HG03135 (cell line): ENCODE measurements at regions not wholly inside any gene's neighbourhood (a gene's known extent, or its start where the extent isn't known, plus 50 kb on each side); places are given as distances from the start of the nearest gene placed in this dataset.
"Not testable (repeated sequence)": the region's sequence is repeated elsewhere in the genome, so short reads cannot be mapped to it uniquely, and the experiment has no call there.

Experiments
- ATAC-seq: cut with Tn5 transposase; IDR thresholded peaks from one replicate; pipeline ENCODE4 v1.9.1; 2021; ENCODE audit warnings: mild to moderate bottlenecking, moderate library complexity; ENCODE audit not compliant: unreplicated experiment

DNA sequence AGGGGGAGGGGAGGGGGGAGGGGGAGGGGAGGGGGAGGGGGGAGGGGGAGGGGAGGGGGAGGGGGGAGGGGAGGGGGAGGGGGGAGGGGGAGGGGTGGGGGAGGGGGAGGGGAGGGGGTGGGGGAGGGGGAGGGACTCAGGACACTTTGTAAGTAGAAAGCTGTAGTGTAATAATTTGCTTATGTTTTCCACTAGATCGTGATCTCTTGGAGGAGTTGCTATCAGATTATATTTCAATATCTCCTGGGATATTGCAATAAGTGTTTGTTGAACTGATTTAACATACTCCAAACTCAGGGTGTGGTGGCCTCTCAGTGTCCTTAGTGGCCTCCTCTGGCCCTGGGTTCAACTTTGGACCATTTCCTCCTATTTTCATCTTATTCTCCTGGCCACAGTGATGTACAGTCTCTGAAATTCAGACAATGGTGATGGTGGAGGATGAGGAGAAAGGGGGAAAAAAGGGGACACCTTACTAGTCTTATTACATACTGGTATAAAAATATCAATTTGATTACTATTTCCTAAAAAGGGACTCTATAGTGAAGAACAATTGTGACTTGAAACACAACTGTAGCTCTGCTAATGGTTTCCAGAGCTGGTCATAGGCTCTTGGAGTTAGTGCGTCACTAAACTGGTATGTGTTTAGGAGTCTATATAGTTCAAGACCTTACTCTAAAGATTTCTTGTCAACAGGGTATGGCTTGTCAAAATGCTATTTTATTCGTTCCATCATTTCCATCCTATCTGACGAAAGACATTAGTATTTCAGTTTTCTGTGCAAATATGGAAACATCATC, 89.6 kb downstream of the DDX1 start:
- no peak for ATAC-seq

DNA sequence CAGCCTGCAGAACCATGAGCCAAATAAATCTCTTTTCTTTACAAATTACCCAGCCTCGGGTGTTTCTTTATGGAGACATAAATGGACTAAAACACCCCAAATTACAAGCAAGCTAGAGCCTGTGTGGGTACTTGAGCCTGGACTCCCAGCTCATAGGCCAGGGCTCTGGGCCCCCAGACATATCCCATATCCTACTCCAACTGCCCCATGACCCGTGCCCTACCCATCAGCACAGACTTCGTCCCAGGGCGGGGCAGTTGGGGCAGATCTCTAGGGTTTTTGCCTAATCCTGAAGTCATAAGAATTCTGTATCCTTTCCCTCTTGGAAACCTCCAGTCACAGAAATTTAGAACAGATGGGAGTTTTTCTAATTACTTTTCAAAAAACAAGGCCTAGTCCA, 90.7 kb downstream of the DDX1 start:
- ATAC-seq: no peak

DNA sequence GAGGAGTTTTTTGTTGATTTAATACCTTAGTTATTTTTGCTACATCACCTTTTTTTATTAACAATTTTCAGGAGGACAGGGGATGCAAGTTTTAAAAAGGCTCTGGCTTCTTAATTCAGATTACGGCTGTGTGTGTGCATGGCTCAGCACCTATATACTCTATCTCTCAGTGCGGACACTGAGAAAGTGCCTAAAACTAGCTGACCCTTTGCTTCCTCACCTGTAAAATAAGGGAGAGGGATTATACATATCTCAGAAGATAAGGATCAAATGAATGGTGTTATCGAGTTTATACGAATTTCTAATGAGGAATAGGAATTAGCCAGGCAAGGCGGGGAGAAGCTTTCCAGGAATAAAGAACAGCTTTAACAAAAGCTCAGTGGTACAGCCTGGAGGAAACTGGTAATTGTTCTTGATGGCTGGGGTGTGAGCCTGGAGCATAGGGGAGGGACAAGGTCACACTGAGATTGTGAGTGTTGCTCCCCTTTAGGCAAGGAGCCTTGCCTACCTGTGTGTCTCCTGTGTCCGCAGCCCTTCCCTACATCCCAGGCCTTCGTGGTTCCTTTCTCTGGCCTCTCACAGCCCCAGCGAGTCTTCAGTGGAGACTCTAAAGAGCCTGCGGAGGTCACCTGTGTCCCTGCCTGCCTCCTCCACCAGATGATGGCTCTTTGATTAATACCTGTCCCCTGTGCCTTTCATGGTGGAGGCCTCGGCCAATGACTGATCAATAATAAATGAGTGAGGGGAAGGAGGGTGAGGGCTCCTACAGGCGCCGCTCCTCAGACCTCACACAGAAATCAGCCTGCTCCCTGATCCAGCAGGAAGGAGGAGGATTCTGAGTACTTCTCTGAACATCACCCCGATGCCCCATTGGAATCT, 92.7 kb downstream of the DDX1 start:
- no peak for ATAC-seq

DNA sequence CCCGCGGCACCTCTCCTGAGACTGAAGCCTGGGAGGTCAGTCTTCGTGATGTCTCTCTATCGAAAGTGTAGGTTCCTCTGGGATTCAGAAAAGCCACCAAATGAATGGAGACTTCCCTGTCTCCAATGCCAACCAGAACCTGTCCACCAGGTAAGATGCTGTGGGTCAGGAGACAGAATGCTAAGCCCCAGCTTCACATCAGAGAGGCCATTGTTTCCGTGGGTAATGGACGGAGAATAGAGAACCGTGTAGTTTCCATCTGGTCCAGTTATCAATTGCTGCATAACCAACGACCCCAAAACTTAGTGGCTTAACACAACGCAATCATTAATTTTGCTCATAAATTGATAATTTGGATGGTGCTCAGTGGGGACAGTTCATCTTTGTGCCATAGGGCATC, 93.5 kb downstream of the DDX1 start:
- ATAC-seq: no peak

DNA sequence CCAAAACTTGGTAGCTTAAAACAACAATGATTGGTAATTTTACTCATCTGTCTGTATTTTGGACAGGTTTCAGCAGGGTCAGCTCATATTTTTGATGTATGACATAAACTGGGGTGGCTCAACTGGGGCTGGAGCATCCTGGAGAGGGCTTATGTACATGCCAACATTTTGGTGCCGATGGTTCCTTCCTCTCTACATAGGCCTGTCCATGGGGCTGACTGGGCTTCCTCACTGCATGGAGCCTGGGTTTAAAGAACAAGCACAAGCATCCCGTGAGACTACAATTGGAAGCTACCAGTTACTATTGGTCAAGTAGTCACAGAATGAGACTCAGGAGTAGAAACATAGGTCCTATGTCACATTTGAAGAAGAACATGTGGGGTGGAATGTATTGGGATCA, 95.0 kb downstream of the DDX1 start:
- ATAC-seq: no peak

DNA sequence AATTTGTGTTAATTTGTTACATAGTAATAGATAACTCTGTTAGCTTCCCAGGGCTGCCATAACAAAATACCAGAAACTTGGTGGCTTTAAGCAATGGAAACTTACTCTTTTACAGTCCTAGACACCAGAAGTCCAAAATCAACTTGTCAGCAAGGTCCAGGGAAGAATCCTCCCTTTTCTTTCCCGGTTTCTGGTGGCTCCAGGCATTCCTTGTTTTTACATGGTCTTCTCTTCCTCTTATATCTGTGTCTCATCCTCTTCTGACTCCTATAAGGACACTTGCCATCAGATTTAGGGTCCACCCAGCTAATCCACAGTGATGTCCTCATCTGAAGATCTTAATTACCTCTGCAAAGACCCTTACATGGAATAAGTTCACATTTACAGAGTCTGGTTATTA, 95.6 kb downstream of the DDX1 start:
- ATAC-seq: no peak

DNA sequence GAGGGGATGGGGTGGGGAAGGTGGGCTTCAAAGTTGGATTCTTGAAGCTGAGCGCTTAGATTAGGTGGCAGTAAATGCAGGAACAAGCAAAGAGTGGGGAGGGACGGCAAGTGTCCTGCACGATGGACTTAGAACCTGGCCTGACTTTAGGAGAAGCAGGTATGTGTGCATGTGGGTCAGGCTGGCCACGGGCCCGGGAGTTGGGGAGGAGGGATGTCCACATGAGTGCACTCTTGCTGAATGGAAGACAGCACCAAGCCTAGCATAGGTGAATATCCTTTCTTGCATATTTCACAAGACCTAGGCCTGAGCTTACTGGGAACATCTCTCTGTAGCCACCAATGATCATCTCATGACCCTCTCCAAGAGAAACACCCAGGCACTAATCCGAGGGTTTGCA, 96.1 kb downstream of the DDX1 start:
- no peak for ATAC-seq

DNA sequence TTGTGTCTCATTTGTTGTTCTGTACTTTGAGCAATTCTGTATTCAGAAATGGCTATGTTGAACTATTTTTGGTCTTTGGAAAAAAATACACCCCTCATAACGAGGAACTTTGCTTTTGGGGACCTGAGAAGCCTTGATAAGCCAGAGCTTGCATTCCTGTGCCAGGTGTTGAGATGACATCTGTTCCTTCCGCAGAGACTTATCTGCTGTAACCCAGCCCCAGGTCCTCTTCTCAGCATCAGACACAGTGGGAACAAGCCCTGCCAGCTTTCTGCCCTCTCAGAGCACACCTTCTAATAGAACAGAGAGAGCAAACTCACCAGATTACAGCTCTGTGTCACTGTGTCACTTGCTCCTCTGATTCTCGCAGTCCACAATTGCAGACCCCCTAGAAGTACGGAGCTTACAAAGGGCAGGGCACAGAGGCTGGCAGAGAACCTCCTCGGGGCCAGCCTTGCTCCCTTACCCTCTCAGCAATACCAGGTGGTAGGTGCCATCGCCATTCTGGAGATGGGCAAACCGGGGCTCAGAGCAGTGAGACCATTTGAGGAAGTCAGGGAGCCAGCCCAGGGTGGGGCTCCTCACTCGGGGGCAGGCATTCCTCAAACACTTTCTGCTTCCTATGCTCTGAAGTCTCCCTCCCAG, 97.4 kb downstream of the DDX1 start:
- no peak for ATAC-seq

DNA sequence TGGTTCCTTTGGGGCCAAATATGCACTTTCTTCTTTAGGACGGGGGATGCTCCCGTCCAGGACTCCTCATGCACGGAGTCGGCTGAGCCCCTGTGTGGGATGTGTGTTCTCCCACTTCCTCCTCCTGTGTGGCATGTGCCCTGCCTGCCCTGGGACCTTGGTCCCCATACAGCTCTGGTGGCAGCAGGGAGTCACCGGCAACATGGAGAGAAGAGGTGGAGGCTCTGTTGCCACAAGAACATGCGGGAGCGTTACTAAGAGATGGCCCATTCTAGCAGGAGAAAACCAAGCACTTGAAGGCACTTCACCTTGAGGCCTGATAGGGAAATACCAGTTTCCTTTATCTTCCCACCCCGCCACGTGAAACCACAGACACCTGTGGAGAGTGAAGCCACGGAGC, 98.0 kb downstream of the DDX1 start:
- no peak for ATAC-seq

DNA sequence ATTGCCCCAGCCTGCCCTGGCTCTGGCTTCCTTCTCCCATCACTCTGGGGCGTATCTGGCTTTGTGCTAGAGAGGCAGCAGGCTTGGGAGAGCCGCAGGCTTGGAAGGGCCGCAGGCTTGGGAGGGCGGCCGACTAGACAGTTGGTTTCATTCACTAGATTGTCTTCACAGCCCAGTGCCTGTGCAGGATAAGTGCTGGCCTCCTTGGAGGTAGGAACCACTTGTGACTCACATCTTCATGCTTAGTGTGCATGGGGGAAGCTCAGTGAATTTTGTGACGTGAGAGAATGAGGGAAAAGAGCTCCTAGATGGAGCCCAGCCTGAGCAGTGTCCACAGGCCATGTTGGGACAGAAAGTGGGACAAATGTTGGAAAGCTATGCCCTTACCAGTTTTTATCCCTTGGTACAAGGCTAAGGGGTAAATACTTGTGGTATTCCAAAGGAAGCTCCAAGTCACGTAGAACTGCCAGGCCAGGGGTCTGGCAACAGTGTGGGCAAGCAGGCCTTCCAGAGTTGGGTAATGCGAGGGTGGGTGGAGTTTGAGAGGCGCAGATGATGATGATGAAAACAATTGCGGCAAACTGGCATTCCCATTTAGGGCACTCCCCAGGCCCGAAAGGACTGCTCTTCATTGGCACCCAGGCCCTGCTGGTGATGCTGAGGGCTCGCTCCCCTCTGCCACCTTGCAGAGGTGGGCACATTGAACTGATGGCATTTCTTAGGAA, 100.1 kb downstream of the DDX1 start:
- no peak for ATAC-seq

DNA sequence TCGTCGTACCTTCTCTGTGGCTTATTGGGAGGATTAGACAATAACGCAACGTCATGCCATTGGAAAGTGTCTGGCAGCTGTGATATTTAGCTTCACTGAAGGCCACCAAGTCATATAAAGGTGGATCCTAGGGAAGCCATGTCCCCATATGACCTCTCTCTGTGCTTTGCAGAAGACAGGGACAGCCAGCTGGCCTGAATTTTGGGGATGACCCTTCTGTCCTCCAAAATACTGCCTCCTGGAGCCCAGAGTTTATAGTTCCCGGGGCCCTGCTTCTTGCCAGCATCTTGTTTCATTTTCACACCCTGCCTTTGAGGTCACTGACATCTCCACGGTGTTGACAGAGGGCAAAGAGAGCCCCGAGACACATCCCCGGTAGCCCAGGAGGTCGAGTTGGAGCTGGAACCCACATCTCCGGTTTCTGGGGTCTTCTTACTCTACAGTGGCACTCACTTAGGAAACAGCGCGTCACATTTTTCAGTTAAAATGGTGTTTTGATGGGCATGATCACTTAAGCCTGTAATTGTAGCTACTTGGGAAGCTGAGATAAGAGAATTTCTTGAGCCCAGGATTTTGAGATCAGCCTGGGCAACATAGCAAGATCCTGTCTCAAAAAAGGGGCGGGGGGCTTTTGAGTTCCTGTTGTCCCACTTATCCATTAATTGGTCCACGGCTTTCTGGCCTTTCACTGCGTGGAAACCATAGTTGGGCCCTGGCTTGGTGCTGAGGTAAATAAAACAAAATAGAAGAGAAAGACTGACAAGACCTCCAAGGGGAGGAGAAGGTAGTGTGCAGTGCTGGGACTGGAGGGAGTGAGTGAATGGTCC, 101.1 kb downstream of the DDX1 start:
- no peak for ATAC-seq

DNA sequence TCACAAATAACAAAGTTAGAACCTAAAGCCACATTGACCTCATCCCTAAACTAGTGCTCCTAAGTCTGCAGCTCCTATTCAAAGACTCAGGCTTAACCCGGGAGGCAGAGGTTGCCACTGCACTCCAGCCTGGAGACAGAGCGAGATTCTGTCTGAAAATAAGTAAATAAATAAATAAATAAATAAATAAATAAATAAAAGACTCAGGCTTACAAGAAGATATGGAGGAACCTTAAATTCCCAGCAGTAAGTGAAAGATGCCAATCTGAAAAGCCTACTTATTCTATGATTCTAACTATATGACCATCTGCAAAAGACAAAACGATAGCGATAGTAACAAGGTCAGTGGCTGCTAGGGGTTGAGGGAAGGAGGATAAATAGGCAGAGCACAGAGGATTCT, 101.7 kb downstream of the DDX1 start:
- ATAC-seq: no peak

DNA sequence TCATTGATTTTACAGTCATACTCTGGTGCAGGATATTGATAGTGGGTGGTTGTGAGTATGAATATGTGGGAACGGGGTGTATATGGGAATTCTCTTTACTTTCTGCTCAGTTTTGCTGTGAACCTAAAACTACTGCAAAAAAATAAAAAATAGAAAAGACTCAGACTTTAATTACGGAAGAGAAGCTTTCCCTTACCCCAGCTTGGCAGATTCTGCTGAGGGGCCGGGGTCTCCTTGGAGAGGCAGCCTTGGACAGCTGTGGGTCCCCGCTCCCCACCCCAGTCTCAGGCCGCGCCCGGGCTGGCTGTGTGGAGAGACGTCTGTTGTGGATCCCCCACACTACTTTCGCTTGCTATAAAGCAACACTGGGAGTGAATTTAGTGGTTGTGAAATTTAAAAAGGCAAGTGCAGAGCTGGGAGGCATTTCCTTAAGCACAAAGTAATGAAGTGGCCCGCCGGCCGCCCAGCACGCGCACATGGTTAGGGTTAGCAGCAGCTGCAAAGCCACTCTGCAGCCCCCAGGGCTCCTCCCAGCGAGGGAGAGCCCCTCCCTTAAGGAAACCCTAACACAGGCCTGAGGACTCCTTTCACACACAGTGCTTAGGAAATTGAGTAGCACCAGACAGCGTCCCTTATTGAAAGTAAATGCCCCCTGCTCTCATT, 102.4 kb downstream of the DDX1 start:
- ATAC-seq: no peak

DNA sequence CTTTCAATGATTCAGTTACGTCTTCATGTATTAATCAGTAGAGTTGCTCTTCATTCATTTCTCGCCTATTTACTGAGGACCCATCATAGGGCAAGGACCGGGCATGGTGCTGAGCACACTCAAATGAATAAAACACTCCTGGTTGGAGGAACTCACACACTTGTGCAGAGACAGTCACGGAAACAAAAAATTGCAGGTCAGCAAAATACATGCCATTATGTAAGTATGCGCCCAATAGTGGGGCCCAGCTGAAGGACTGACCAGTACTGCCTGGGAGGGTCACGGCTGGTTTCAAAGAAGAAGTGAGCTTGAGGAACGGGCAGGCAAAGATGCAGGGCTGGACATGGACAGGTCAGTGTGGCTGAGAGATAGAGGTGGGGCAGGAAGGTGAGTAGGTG, 102.9 kb downstream of the DDX1 start:
- ATAC-seq: no peak

DNA sequence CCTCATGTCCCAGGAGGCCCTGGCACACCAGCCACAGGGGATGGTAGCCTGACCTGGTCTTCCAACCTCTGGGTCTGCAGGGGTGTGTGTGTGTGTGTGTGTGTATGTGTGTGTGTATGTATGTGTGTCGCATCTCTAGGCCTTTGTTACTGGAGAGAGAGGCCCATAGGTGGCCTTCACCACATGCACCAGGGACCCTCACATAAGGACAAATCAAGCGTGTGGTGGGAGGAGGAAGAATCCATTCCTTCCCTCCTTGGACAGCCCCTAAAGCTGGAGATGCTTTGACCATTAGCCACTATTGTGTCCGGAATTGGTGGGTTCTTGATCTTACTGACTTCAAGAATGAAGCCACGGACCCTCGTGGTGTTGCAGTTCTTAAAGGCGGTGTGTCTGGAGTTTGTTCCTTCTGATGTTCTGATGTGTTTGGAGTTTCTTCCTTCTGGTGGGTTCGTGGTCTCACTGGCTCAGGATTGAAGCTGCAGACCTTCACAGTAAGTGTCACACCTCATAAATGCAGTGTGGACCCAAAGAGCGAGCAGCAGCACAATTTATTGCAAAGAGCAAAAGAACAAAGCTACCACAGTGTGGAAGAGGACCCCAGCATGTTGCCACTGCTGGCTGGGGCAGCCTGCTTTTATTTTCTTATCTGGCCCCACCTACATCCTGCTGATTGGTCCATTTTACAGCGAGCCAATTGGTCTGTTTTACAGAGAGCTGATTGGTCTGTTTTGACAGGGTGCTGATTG, 104.1 kb downstream of the DDX1 start:
- ATAC-seq: no peak

DNA sequence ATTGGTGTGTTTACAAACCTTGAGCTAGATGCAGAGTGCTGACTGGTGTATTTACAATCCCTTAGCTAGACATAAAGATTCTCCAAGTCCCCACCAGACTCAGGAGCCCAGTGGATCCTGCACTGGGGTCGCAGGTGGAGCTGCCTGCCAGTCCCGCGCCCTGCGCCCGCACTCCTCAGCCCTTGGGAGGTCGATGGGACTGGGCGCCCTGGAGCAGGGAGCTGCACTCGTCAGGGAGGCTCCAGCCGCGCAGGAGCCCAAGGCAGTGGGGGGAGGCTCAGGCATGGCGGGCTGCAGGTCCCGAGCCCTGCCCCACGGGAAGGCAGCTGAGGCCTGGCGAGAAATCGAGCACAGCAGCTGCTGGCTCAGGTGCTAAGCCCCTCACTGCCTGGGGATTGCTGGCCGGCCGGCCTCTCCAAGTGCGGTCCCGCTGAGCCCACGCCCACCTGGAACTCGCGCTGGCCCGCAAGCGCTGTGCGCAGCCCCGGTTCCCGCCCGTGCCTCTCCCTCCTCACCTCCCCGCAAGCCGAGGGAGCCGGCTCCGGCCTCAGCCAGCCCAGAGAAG, 105.0 kb downstream of the DDX1 start:
- ATAC-seq: not testable (repeated sequence)

DNA sequence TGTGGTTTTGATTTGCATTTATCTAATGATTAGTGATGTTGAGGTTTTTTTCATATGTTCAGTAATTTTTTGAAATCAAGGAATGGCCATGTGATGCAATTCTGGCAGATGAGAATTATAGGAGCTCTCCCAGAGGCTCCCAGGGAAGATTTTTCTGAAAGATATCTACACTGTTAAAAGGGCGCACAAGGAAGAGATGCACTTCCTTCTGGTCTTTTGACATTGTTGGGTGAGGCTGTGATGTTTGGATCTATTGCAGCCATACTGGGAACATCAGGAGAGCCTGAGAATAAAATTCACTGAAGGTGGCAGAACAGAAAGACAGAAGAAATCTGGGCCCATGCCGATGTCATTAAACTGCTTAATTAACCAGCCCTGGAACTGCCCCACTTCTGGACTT, 108.5 kb downstream of the DDX1 start:
- ATAC-seq: no peak

DNA sequence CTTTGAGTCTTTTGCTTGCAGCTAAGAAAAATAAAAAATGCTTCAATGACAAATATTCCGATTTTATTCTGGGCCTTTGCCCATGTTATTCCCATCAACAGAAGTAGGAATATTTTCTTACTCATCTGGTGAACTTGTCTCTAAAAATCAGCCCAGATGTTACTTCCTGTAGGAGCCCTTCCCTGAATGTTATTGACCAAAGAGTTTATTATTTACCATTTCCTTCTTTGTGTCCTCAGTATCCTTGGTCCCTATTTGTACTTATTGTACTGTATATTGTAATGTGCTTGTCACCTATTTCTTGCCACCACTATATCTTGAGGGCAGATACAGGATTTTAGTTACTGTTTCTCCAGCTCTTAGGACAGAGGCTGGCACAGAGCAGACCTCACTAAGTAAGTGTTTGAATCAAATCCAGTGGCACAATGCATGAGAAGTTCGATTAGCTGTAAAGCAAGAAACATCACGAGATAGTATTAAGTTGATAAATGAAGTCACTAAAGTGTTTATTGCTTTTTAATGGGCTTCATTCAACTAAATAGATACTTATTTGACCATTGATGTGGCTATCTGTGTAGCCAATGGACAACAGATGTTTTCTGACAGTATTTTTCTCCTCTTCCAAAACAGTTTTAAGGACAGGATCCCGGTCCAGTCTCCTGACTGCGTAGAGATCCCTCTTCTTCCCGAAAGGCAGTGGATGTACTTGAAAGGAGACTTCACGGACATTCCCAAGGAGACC, 109.1 kb downstream of the DDX1 start:
- no peak for ATAC-seq
